Stimulated activated CD8-positive, alpha-beta memory T cell treated with anti-CD3 and anti-CD28 coated beads, Interleukin-7, amount 100 ng/mL, for 24 hours (primary cell): ENCODE measurements at regions not wholly inside any gene's neighbourhood (a gene's known extent, or its start where the extent isn't known, plus 50 kb on each side); places are given as distances from the start of the nearest gene placed in this dataset.
"Not testable (repeated sequence)": the region's sequence is repeated elsewhere in the genome, so short reads cannot be mapped to it uniquely, and the experiment has no call there.

Source experiments
- DNase-seq: peaks from one replicate; pipeline ENCODE4 v3.0.0-alpha.2; 2020; ENCODE audit warnings: low read depth

- no peak for DNase-seq
Measured at GRCh38 chr2:193279361-193279760, 1084.6 kb upstream of the TMEFF2 start.

DNA sequence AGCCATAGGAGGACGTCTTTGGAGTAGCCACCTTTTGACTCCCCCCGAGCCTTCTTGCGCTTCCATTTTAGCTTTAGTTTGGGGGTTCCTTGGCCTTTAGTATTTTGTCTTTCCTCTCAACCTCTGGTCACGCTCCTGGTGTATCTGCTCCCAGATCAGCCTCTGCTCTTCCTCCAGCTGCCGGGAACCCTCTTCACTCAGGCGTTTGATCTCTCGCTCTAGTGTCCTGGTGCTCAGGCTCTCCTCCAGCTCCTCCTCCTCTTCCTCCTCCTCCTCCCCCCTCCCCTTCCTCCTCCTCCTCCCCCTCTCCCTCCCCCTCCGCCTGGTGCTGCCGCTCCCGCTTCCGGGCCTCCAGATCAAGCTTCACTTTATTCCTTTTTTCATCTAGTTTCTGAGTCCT is 1082.3 kb upstream of the TMEFF2 start:
- no peak for DNase-seq

DNA sequence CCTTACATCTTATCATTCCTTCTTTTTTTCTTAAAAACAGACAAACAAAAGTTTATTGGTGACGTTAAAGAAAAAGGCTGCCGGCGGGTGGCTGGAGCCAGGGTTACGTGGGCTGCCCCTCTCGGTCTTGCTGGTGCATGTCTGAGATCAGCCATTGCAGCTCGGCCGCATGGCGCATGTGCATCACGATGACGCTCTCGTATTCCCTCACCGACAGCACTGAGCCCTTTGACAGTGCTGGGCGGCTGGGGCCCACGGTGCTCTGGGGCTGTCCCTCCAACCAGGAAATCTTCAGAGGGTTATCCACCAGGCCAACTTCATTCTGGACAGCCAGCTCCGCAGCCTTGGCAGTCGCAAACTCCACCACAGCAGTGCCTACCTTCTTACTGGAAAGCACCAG is 1081.8 kb upstream of the TMEFF2 start:
- DNase-seq: no peak

DNA sequence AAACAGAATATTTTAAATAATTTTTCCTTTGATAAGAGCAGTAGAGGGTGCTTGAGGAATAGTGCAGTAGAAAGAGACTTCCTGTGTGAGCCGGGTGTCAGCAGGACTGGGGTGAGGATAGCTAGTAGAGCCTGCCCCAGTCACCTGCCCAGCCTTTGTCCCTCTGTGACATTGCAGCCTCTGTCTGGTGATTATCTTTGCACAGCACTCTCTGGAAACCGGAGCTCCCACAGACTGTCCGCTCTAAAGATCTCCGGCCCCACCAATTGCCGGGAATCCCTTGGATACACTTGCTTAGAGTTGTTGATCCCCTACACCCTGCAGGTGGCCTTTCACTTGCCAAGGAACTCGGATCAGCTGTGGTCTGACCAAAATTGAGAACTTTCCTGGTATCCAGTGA is 1081.3 kb upstream of the TMEFF2 start:
- no peak for DNase-seq

- no peak for DNase-seq
Measured at GRCh38 chr2:193272011-193272410, 1077.3 kb upstream of the TMEFF2 start.

- no peak for DNase-seq
Measured at GRCh38 chr2:193270816-193271215, 1076.1 kb upstream of the TMEFF2 start.

GRCh38 chr2:193267496-193268002 is 1072.8 kb upstream of the TMEFF2 start:
- no peak for DNase-seq

- no peak for DNase-seq
Measured at GRCh38 chr2:193253014-193253530, 1058.3 kb upstream of the TMEFF2 start.

DNA sequence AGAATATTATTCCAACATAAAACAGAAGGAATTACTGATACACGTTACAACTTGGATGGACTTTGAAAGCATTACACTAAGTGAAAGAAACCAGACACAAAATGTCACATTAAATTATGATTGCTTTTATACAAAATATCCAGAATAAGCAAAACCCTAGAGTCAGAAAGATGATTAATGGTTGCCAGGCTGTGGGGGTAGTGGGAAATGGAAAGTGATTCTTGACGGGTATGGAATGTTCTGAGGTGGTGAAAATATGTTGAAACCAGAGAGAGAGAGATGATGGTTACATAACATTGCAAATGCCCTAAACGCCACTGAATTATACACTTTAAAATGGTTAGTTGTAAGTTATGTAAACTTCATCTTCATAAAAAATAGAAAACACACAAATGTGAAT is 1057.2 kb upstream of the TMEFF2 start:
- DNase-seq: no peak

DNA sequence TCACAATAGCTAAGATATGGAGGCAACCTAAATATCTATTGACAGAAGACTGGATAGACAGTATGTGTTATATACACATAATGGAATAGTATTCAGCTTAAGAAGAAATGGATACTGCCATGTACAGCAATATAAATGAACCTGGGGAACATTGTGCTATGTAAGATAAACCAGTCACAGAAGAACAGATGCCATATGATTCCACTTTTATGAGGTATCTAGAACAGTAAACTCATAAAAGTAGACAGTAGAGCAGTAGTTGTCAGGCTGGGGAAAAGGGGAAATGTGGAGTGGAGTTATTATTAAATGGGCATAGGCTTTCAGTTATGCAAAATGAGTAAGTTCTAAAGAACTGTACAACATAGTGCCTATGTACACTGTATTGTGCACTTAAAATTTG is 1055.7 kb upstream of the TMEFF2 start:
- no peak for DNase-seq

DNA sequence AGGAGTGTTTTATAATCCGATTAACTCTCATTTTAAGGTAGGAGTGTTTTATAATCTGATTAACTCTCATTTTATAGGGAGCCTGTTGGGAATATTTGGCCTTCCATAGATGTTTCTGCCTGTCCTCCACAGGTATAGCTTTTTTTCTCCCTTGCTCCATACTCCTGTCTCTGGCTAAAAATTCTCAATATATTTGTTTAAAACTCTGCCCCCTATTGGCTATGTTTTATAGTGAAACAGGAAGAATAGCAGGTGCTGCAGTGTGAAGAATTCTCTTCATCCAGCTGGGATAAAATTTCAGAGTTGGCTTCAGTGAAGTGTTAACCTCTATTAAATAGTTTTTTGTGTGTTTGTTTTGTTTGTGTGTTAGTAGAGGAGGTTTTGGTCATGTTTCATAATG is 1046.0 kb upstream of the TMEFF2 start:
- DNase-seq: no peak

DNA sequence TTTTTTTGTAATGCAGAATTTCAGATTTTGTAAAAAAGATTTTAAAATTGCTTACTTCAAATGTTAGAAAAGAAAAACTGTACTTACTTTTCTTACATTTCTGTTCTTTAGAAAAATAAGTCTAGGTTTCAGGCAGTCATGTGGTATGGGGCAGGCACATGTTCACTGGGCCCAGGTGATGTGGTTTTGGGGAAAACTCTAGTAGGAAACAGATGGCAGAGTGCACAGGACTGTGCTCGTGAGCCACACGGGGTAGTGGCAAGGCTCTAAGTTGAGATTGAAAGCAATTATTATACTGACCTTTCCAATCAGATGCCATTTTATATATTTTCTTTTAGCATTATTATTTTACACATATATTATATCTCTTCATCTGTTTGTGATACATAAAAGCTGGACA is 1036.9 kb upstream of the TMEFF2 start:
- DNase-seq: no peak

DNA sequence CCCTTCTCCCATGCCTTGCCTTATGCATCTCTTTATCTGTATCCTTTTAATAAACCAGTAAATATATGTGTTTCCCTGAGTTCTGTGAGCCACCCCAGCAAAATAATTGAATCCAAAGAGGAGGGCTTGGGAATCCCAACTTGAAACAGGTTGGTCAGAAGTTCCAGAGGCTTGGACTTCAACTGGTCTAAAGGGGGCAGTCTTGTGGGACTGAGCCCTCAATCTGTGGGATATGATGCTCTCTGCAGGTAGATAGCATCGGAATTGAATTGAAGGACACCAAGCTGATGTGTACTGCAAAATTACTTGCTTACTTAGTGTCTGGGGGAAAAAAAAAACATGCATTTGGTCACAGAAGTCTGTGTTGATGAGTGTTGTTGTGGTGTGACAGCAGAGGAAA is 1033.5 kb upstream of the TMEFF2 start:
- no peak for DNase-seq

DNA sequence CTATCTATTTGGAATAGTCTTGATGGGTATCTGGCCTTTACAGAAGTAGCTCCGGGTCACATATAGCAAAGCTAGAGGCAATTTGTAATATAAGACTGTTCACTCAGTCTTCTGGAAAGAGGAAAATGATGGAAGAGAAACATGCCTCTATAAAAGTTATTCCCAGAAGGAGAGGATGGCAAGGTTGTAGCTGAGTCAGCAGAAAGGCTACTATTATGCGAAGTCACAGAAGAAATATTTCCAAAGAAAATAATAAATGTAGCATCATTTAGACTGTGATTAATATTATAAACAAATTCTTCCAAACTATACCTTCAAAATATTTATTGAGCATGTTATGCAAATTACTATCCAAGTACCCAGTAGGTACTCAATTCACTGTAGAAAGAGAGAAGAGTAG is 1027.7 kb upstream of the TMEFF2 start:
- DNase-seq: no peak

DNA sequence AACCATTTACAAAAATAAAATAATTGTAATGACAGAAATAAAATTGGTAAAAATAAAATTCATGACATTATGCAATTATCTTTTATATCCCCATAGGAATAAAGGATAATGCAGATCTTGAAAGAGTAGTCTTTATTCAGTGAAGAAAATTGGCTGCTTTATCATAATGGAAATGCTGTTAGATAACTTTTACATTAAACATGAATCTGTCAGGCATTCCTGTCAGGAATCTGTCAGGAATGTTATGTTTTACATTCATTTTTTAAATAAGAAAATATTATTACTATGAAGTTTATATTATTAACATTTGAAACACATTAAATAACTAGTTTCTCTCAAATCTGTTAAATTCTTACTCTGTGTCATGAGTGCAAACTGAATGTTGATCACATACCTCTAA is 1024.7 kb upstream of the TMEFF2 start:
- DNase-seq: no peak

DNA sequence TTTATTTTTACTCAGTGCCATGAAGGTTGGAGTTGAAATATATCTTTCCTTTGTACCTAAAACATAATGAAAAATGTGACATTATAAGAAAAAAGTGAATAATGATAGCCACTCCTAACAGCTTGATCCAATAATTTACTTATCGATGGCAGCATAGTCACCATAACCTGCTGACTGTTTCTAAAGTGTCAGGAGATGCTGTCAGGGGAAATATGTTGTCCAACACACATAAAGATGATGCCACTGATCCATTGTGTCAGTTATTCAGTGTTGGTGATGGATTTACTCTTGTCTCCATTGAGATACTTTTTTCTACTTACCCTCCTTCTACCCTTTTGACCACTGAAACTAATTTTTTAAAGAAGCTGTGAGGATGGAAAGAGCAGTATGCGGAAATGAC is 1006.9 kb upstream of the TMEFF2 start:
- DNase-seq: no peak

GRCh38 chr2:193199322-193199721 is 1004.6 kb upstream of the TMEFF2 start:
- no peak for DNase-seq

DNA sequence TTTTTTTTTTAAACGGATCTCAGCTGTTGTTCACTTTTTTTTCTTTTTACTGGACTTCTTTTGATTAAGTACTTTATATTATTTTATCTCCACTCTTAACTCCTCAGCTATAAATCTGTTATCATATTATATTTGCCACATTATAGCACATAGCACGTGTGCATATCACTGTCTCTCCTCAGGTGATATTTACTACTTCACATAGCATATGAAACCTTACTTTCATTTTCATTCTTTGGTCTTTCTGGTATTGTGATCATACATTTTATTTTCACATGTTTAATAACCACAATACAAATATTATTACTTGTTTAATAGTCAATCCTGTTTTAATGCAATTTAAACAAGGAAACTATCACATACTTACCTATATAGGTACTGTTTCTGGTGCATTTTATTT is 993.1 kb upstream of the TMEFF2 start:
- DNase-seq: no peak

DNA sequence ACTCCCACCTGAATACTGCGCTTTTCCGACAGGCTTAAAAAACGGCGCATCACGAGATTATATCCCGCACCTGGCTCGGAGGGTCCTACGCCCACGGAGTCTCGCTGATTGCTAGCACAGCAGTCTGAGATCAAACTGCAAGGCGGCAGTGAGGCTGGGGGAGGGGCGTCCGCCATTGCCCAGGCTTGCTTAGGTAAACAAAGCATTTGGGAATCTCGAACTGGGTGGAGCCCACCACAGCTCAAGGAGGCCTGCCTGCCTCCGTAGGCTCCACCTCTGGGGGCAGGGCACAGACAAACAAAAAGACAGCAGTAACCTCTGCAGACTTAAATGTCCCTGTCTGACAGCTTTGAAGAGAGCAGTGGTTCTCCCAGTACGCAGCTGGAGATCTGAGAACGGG is 976.2 kb upstream of the TMEFF2 start:
- DNase-seq: not testable (repeated sequence)

DNA sequence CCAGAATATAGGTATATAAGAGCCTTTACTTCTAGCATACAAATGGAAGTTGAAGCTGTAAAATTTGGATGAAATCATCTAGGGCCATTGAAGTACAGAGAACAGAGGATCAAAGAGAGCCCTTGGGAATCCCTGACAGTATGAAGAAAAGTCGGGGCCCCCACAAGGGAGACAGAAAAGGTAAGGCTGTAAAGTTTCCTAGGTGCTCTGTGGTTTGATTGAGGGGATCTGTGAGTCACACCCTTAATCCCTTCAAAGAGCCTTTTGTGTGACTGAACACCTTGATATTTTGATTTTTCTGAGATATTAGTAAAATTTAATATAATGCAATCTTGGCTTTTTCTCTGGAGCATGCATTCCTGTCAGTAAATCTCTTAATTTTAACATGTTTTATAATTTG is 961.7 kb upstream of the TMEFF2 start:
- DNase-seq: no peak

GRCh38 chr2:193154076-193154475 is 959.3 kb upstream of the TMEFF2 start:
- no peak for DNase-seq

DNA sequence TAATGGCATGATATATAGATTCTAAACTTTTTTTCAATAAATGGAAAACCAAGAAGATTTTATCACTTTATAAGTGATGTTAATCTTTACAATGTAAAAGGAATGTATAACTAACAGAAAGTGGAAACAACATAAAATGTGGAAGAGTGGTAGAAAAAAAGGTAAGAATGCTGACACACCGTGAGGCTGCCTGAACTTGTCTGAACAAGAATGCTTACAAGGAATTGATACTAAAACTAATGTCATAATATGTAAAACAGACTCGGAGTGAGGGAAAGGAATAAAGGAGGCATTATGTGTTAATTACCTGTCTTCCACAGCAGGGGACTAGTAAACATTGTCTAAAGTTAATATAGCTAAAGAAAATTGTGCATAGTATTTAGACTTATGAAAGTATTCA is 958.8 kb upstream of the TMEFF2 start:
- DNase-seq: no peak

GRCh38 chr2:193142467-193142866 is 947.7 kb upstream of the TMEFF2 start:
- DNase-seq: not testable (repeated sequence)

- DNase-seq: no peak
Measured at GRCh38 chr2:193141998-193142397, 947.3 kb upstream of the TMEFF2 start.

- not testable (repeated sequence) for DNase-seq
Measured at GRCh38 chr2:193140895-193141294, 946.2 kb upstream of the TMEFF2 start.
